IMR-90 (cell line): ENCODE measurements at regions not wholly inside any gene's neighbourhood (a gene's known extent, or its start where the extent isn't known, plus 50 kb on each side); places are given as distances from the start of the nearest gene placed in this dataset.

Source experiments
- BHLHE40 ChIP-seq: fragments of 150-350 bp; IDR thresholded peaks from 2 replicates; pipeline ENCODE4 v1.6.1; 2016; ENCODE audit warnings: mild to moderate bottlenecking, low read depth, low read length
- CEBPB ChIP-seq: IDR thresholded peaks from 2 replicates; pipeline ENCODE4 v1.6.1; 2012; ENCODE audit warnings: low read depth, low read length, improper control_type of control experiment
- CTCF ChIP-seq: conservative IDR thresholded peaks from 2 replicates; pipeline ENCODE4 v1.5.1; 2012; ENCODE audit warnings: mild to moderate bottlenecking, low read depth, low read length, improper control_type of control experiment
- FOS ChIP-seq: fragments of 150-350 bp; IDR thresholded peaks from 2 replicates; pipeline ENCODE4 v1.6.1; 2016; ENCODE audit warnings: low read depth, low read length
- POLR2A ChIP-seq: IDR thresholded peaks from 2 replicates; pipeline ENCODE4 v1.6.1; 2012; ENCODE audit warnings: mild to moderate bottlenecking, low read depth, low read length
- RAD21 ChIP-seq: IDR thresholded peaks from 2 replicates; pipeline ENCODE4 v1.6.1; 2012; ENCODE audit warnings: low read length, improper control_type of control experiment
- RCOR1 ChIP-seq: IDR thresholded peaks from 2 replicates; pipeline ENCODE4 v1.6.1; 2012; ENCODE audit warnings: mild to moderate bottlenecking, low read length, improper control_type of control experiment; ENCODE audit not compliant: insufficient replicate concordance
- RFX5 ChIP-seq: IDR thresholded peaks from 2 replicates; pipeline ENCODE4 v1.8.0; 2012; ENCODE audit warnings: low read depth, mild to moderate bottlenecking, low read length, moderate library complexity
- SMC3 ChIP-seq: fragments of 150-350 bp; IDR thresholded peaks from 2 replicates; pipeline ENCODE4 v1.6.1; 2016; ENCODE audit warnings: low read depth, mild to moderate bottlenecking, antibody characterized with exemption, low read length, moderate library complexity
- TF ChIP-seq, protein P1 (sequence below): fragments of 150-350 bp; IDR thresholded peaks from 2 replicates; pipeline ENCODE4 v1.6.1; 2017; ENCODE audit warnings: mild to moderate bottlenecking, antibody characterized with exemption, low read length, low read depth

DNA sequence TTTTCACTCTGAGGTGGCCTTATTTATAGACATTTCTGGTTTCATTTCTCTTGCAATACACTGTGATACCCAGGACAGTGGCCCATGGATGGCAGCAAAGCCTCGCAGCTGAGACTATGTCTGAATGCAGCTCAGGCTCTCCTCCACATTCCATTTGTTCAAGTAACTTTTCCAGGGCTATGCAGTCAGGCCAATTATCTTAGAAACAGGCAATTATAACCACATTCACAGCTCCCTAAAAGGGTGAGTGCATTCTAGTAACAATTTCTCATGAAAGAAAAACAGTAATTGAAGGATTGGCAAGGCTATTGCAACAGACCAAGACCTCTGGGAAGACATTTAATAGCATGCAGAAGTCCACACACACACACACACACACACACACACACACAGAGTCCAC is 264.0 kb downstream of the TBC1D4 start:
- no peak for TF ChIP-seq CTCF
- TF ChIP-seq SMC3, result no peak
- TF ChIP-seq, protein P1, sequence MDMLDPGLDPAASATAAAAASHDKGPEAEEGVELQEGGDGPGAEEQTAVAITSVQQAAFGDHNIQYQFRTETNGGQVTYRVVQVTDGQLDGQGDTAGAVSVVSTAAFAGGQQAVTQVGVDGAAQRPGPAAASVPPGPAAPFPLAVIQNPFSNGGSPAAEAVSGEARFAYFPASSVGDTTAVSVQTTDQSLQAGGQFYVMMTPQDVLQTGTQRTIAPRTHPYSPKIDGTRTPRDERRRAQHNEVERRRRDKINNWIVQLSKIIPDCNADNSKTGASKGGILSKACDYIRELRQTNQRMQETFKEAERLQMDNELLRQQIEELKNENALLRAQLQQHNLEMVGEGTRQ, result no peak
- no peak for TF ChIP-seq CEBPB
- TF ChIP-seq POLR2A, result no peak
- no peak for TF ChIP-seq BHLHE40
- TF ChIP-seq RFX5, result no peak
- TF ChIP-seq RAD21, result no peak
- TF ChIP-seq FOS, result no peak
- TF ChIP-seq RCOR1, result no peak
